Endothelial cell of umbilical vein (primary cell): ENCODE measurements at regions not wholly inside any gene's neighbourhood (a gene's known extent, or its start where the extent isn't known, plus 50 kb on each side); places are given as distances from the start of the nearest gene placed in this dataset.

ENCODE experiments used
- BruUV-seq: library from RNA; stranded (reverse); fragments of 400-500 nt; replicated peaks from 2 replicates; lab custom pipeline; 2021; lab: Mats Ljungman, UMichigan
- CTCF ChIA-PET: fragments of 300-600, 350-600 bp; sonication (Branson Sonifier 250); formaldehyde crosslinking; loops from one replicate; lab custom pipeline; 2021; ENCODE audit warnings: antibody characterized with exemption, inconsistent platforms; lab: Charles Lee
- POLR2A ChIA-PET: fragments of 300-600, 350-600 bp; sonication (Branson Sonifier 250); formaldehyde crosslinking; loops from one replicate; lab custom pipeline; 2021; ENCODE audit warnings: antibody characterized with exemption, inconsistent platforms; lab: Charles Lee
- DNase-seq: peaks from one replicate; pipeline ENCODE4 v3.0.0-alpha.2; 2011; ENCODE audit warnings: low read depth, low spot score
- FAIRE-seq: peaks from 2 replicates; lab custom pipeline; 2011; peaks lifted over from hg19 to GRCh38; lab: Jason Lieb, UNC
- H2AFZ ChIP-seq: 2 replicates; pipeline ENCODE4 v1.6.0; 2012; ENCODE audit warnings: low read depth, low read length, control low read depth, inconsistent platforms
- H3K27ac ChIP-seq: 2 replicates; pipeline ENCODE4 v1.5.1; 2011; ENCODE audit warnings: low read depth, mild to moderate bottlenecking, control low read depth, low read length, moderate library complexity; ENCODE audit not compliant: insufficient read depth
- H3K27me3 ChIP-seq, 2 experiments: 2 replicates each; pipeline versions ENCODE4 v1.6.0 to v1.6.1; 2011; ENCODE audit warnings: low read length in 2 of 2, mixed read lengths in 1 of 2; ENCODE audit not compliant: control insufficient read depth in 2 of 2, insufficient read depth in 2 of 2
- H3K36me3 ChIP-seq, 2 experiments: 2 replicates in 1 of 2; 3 replicates in 1 of 2; pipeline ENCODE4 v1.5.1; 2011; ENCODE audit warnings: low read length in 2 of 2, mild to moderate bottlenecking in 1 of 2, moderate library complexity in 1 of 2; ENCODE audit not compliant: control insufficient read depth in 2 of 2, insufficient read depth in 2 of 2; ENCODE audit errors: extremely low read depth in 1 of 2
- H3K4me1 ChIP-seq: 3 replicates; pipeline ENCODE4 v1.5.1; 2011; ENCODE audit warnings: mild to moderate bottlenecking, low read length; ENCODE audit not compliant: control insufficient read depth, insufficient read depth; ENCODE audit errors: extremely low read depth
- H3K4me2 ChIP-seq: 2 replicates; pipeline ENCODE4 v1.6.1; 2011; ENCODE audit warnings: low read length, control low read depth, mixed read lengths; ENCODE audit not compliant: insufficient read depth
- H3K4me3 ChIP-seq, 3 experiments: fragments of 200-600 bp in 1 of 3; sonication (generic), shearing (Covaris generic) in 1 of 3; replicated peaks in 1 of 3; 2 replicates each; pipeline ENCODE4 v1.5.1; 2011 to 2016; ENCODE audit warnings: control low read depth in 3 of 3, low read length in 3 of 3, mild to moderate bottlenecking in 2 of 3, inconsistent platforms in 1 of 3, low read depth in 1 of 3, moderate library complexity in 1 of 3; ENCODE audit not compliant: insufficient read depth in 1 of 3
- H3K79me2 ChIP-seq: 2 replicates; pipeline ENCODE4 v1.6.0; 2012; ENCODE audit warnings: low read length, inconsistent platforms; ENCODE audit not compliant: control insufficient read depth, insufficient read depth
- H3K9ac ChIP-seq: replicated peaks from 2 replicates; pipeline ENCODE3; 2011; ENCODE audit warnings: low read length, control low read depth; ENCODE audit not compliant: insufficient read depth; ENCODE audit errors: extremely low read depth
- H3K9me1 ChIP-seq: replicated peaks from 3 replicates; pipeline ENCODE4 v1.6.0; 2011; ENCODE audit warnings: mild to moderate bottlenecking, low read length; ENCODE audit not compliant: control insufficient read depth, insufficient read depth; ENCODE audit errors: extremely low read depth
- H3K9me3 ChIP-seq: replicated peaks from 2 replicates; pipeline ENCODE4 v1.5.1; 2012; ENCODE audit warnings: low read length, inconsistent platforms; ENCODE audit not compliant: control insufficient read depth, insufficient read depth
- H4K20me1 ChIP-seq: replicated peaks from 2 replicates; pipeline ENCODE3; 2011; ENCODE audit warnings: mild to moderate bottlenecking, low read length; ENCODE audit not compliant: control insufficient read depth, insufficient read depth; ENCODE audit errors: extremely low read depth
- CTCF ChIP-seq, 2 donors: IDR thresholded peaks; 1 replicate in 1 of 2; 2 replicates in 1 of 2; pipeline ENCODE4 v1.5.1; 2011; ENCODE audit warnings: low read length in 2 of 2, mild to moderate bottlenecking in 2 of 2, moderate library complexity in 2 of 2, control low read depth in 1 of 2, inconsistent platforms in 1 of 2, low read depth in 1 of 2; ENCODE audit not compliant: insufficient read depth in 1 of 2; ENCODE audit errors: extremely low read depth in 1 of 2
- EZH2 ChIP-seq: IDR thresholded peaks from 2 replicates; pipeline ENCODE4 v1.6.1; 2012; ENCODE audit warnings: borderline replicate concordance, low read depth, mild to moderate bottlenecking, moderate library complexity, low read length, inconsistent platforms; ENCODE audit not compliant: severe bottlenecking
- FOS ChIP-seq: IDR thresholded peaks from 2 replicates; pipeline ENCODE4 v1.6.1; 2011; ENCODE audit warnings: mild to moderate bottlenecking, low read length, moderate library complexity, borderline replicate concordance; ENCODE audit not compliant: insufficient read depth
- GATA2 ChIP-seq: IDR thresholded peaks from 2 replicates; pipeline ENCODE4 v1.7.0; 2011; ENCODE audit warnings: low read depth, mild to moderate bottlenecking, moderate library complexity, mixed read lengths, low read length; ENCODE audit not compliant: insufficient read length, insufficient read depth
- JUN ChIP-seq: IDR thresholded peaks from 2 replicates; pipeline ENCODE4 v1.6.1; 2011; ENCODE audit warnings: borderline replicate concordance, low read depth; ENCODE audit not compliant: insufficient read length, insufficient read depth
- MAX ChIP-seq: IDR thresholded peaks from 2 replicates; pipeline ENCODE4 v1.6.1; 2011; ENCODE audit not compliant: insufficient read depth, insufficient read length
- MYC ChIP-seq: IDR thresholded peaks from one replicate; pipeline ENCODE4 v1.6.1; 2011; ENCODE audit warnings: mild to moderate bottlenecking, low read depth, low read length
- POLR2A ChIP-seq: IDR thresholded peaks from 2 replicates; pipeline ENCODE4 v1.6.1; 2012; ENCODE audit warnings: low read depth, mild to moderate bottlenecking, control low read depth, low read length
- POLR2AphosphoS5 ChIP-seq: IDR thresholded peaks from 2 replicates; pipeline ENCODE4 v1.6.1; 2012; ENCODE audit warnings: low read depth, mild to moderate bottlenecking, control low read depth, low read length, moderate library complexity; ENCODE audit not compliant: insufficient read depth
- dilution Hi-C: fragments of 300-500 bp; cut with MboI; formaldehyde crosslinking; loops from one replicate; pipeline ENCODE4 v1.15.0; 2019; ENCODE audit warnings: low sequenced_read_pairs; ENCODE audit not compliant: extremely low pct_ligation_motif_present
- intact Hi-C: fragments of 100-400 bp; cut with micrococcal nuclease; formaldehyde crosslinking; loops from one replicate; pipeline ENCODE4 v1.10.0; 2022

DNA sequence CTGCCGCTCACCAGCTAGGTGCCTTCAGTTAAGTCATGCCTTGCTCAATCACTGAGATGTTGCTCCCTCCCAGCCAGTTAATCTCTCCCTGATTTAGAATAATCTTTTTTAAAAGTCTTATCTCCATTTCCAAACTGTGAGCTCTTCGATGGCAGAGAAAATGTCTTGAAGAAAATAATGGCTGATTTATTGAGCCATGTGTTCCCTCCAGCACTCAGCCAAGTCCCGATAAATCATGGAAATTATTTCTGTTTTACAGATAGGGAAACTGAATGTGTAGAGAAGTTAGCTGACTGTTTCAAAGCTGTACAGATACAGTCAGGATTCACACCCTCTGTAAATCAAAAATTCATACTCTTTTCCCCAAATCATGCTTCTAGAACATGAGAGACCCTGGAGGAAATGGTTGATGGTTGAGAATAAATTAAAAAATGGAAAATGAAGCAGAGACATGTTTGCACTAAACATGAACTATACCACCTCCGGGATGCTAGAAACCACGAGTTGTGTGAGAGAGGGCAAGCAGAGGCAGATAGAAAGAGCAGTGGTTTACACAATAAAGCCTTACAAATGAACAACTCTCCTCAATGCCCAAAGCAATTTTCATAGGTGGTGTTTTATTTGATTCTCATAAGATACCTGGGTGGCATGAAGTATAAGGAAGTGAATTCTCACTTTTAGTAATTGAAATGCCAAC is 376.4 kb downstream of the PLPP3 start:
- no peak overlapping the region for H3K27ac ChIP-seq
- H2AFZ ChIP-seq = no peak overlapping the region
- no peak overlapping the region for H3K4me3 ChIP-seq
- no peaks in the 10 kb centered on the region for H3K36me3 ChIP-seq
- dilution Hi-C loops = no loop called here
- DNase-seq (no peak), FAIRE-seq (no peak)
- intact Hi-C loops = no loop called here
- no peak overlapping the region for H3K9ac ChIP-seq
- no peaks in the 10 kb centered on the region for H3K4me1 ChIP-seq
- no peaks in the 10 kb centered on the region for H3K27me3 ChIP-seq
- no peaks in the 10 kb centered on the region for H3K9me3 ChIP-seq
- no peaks in the 10 kb centered on the region for H4K20me1 ChIP-seq
- no peak overlapping the region for H3K4me2 ChIP-seq
- CTCF ChIA-PET = no interaction called here
- BruUV-seq = no TSS peak
- H3K9me1 ChIP-seq = no peaks in the 10 kb centered on the region
- POLR2A ChIA-PET = no interaction called here
- H3K79me2 ChIP-seq = no peaks in the 10 kb centered on the region
- TF ChIP-seq POLR2AphosphoS5 (no peak), GATA2 (no peak), MAX (no peak), MYC (no peak), EZH2 (no peak), CTCF (IDR thresholded peaks at IDR 0.05; ENCODE audit: extremely low read depth in 1 of 2, insufficient read depth in 1 of 2, low read depth in 1 of 2, low read length in 2 of 2) (no peak), FOS (no peak), JUN (no peak), POLR2A (no peak)
